Pancreas (tissue), 10 donors: ENCODE measurements at regions not wholly inside any gene's neighbourhood (a gene's known extent, or its start where the extent isn't known, plus 50 kb on each side); places are given as distances from the start of the nearest gene placed in this dataset.

Experiments
- ATAC-seq, 4 donors: fragments of 200-7000 bp; cut with Tn5 transposase; one replicate each; pipeline versions ENCODE4 v1.8.0 to v1.9.1; 2020; ENCODE audit warnings: mild to moderate bottlenecking in 4 of 4, moderate library complexity in 4 of 4
- DNase-seq, 6 donors: peaks; one replicate each; pipeline ENCODE4 v3.0.0-alpha.2; 2020
- FAIRE-seq: peaks from 2 replicates; lab custom pipeline; 2012; peaks lifted over from hg19 to GRCh38; lab: Jason Lieb, UNC
- H3K27ac ChIP-seq, 4 donors: fragments of 200-600 bp; sonication (generic); 1 replicate in 3 of 4; 2 replicates in 1 of 4; pipeline versions ENCODE4 v1.5.0 to v1.8.0; 2020
- H3K27me3 ChIP-seq, 4 donors: fragments of 200-600 bp; one replicate each; pipeline ENCODE4 v1.8.0; 2021
- H3K36me3 ChIP-seq, 3 donors: fragments of 200-600 bp; sonication (generic) in 1 of 3; one replicate each; pipeline versions ENCODE4 v1.5.0 to v1.8.0; 2020 to 2021
- H3K4me1 ChIP-seq, 3 donors: fragments of 200-600 bp; one replicate each; pipeline ENCODE4 v1.8.0; 2021
- H3K4me3 ChIP-seq, 4 donors: fragments of 200-600 bp; sonication (generic) in 2 of 4; one replicate each; pipeline versions ENCODE4 v1.5.0 to v1.8.0; 2020 to 2021
- H3K9me3 ChIP-seq, 4 donors: fragments of 200-600 bp; one replicate each; pipeline ENCODE4 v1.8.0; 2021
- CTCF ChIP-seq, 4 donors: fragments of 200-600 bp; sonication (generic) in 3 of 4; IDR thresholded peaks; one replicate each; pipeline versions ENCODE4 v1.5.0 to v1.8.0; 2021; ENCODE audit warnings: antibody characterized with exemption in 4 of 4
- WGBS, 2 donors: extraction: QIAGEN DNeasy Blood & Tissue Kit; methylation state at CpG; one replicate each; pipeline ENCODE4 v1.1.7; 2013; 5-methylcytosine and 5-hydroxymethylcytosine counted together
- intact Hi-C, 3 donors: fragments of 100-400 bp; cut with DNase I; formaldehyde crosslinking; loops; one replicate each; pipeline versions ENCODE4 v1.11.1 to v1.14.2; 2022
- donor health status: healthy with polysubstance abuse.
- donor health status: DM: no; HTN: no; CAD: no; lungs with moderate emphysema.
- donor health status: DM: no; HTN: no; CAD: no.
- donor health status: control.
- donor health status: control.
- donor health status: Bipolar disorder and iron deficiency.
- donor health status: DM: yes; HTN: yes; CAD: no.
- donor health status: DM: no; HTN: no; CAD: no.
- donor health status: DM: no; HTN: no; CAD: no.
- donor health status: DM: yes; HTN: yes; CAD: no.

GRCh38 chr9:113719919-113720318 is 156.2 kb upstream of the ZNF618 start:
- TF ChIP-seq CTCF (IDR thresholded peaks at IDR 0.05): no peak
- no peaks in the 10 kb centered on the region for H3K4me1 ChIP-seq
- no peaks in the 10 kb centered on the region for H3K9me3 ChIP-seq
- WGBS, 2 donors: 58 to 70% methylated on average over 1 of the region's 1 CpG
- FAIRE-seq (no peak), ATAC-seq (peak in 1 of 4 donors; percentile 54), DNase-seq (no peak)
- no peak overlapping the region for H3K27ac ChIP-seq
- H3K4me3 ChIP-seq: no peak overlapping the region
- no peaks in the 10 kb centered on the region for H3K36me3 ChIP-seq
- no peaks in the 10 kb centered on the region for H3K27me3 ChIP-seq
- intact Hi-C loops: no loop called here

GRCh38 chr9:113720495-113720894 is 155.6 kb upstream of the ZNF618 start:
- no peak for FAIRE-seq
- TF ChIP-seq CTCF (IDR thresholded peaks at IDR 0.05): no peak
- Histone ChIP-seq H3K36me3 (no peaks in the 10 kb centered on the region), H3K9me3 (no peaks in the 10 kb centered on the region), H3K4me1 (no peaks in the 10 kb centered on the region), H3K27me3 (no peaks in the 10 kb centered on the region), H3K4me3 (no peak overlapping the region), H3K27ac (no peak overlapping the region)
- intact Hi-C loops: no loop called here
- no peak for ATAC-seq
- no peak for DNase-seq
- 81 to 85% methylated on average over 4 of the region's 4 CpGs for WGBS, 2 donors

GRCh38 chr9:113721856-113722255 is 154.3 kb upstream of the ZNF618 start:
- H3K4me1 ChIP-seq: no peaks in the 10 kb centered on the region
- H3K36me3 ChIP-seq: no peaks in the 10 kb centered on the region
- intact Hi-C loops: no loop called here
- no peak overlapping the region for H3K27ac ChIP-seq
- H3K9me3 ChIP-seq: no peaks in the 10 kb centered on the region
- H3K4me3 ChIP-seq: no peak overlapping the region
- TF ChIP-seq CTCF (IDR thresholded peaks at IDR 0.05): no peak
- 87% methylated on average over 1 of the region's 1 CpG for WGBS, 2 donors
- DNase-seq (no peak), ATAC-seq (no peak), FAIRE-seq (no peak)
- no peaks in the 10 kb centered on the region for H3K27me3 ChIP-seq

GRCh38 chr9:113724202-113724601 is 151.9 kb upstream of the ZNF618 start:
- Histone ChIP-seq H3K4me3 (no peak overlapping the region), H3K27ac (no peak overlapping the region), H3K4me1 (no peaks in the 10 kb centered on the region), H3K9me3 (no peaks in the 10 kb centered on the region), H3K36me3 (no peaks in the 10 kb centered on the region), H3K27me3 (no peaks in the 10 kb centered on the region)
- no peak for TF ChIP-seq CTCF (IDR thresholded peaks at IDR 0.05)
- ATAC-seq (no peak), DNase-seq (no peak), FAIRE-seq (no peak)
- intact Hi-C loops: no loop called here
- 81 to 85% methylated on average over 5 of the region's 6 CpGs for WGBS, 2 donors

GRCh38 chr9:113728989-113729388 is 147.1 kb upstream of the ZNF618 start:
- H3K27ac ChIP-seq: no peak overlapping the region
- H3K27me3 ChIP-seq: no peaks in the 10 kb centered on the region
- TF ChIP-seq CTCF (IDR thresholded peaks at IDR 0.05): no peak
- 95 to 98% methylated on average over 2 of the region's 2 CpGs for WGBS, 2 donors
- DNase-seq (no peak), FAIRE-seq (no peak), ATAC-seq (no peak)
- no peaks in the 10 kb centered on the region for H3K36me3 ChIP-seq
- intact Hi-C loops: no loop called here
- H3K4me3 ChIP-seq: no peak overlapping the region
- no peaks in the 10 kb centered on the region for H3K4me1 ChIP-seq
- H3K9me3 ChIP-seq: no peaks in the 10 kb centered on the region
